H54 (cell line): ENCODE measurements at regions not wholly inside any gene's neighbourhood (a gene's known extent, or its start where the extent isn't known, plus 50 kb on each side); places are given as distances from the start of the nearest gene placed in this dataset.
"Not testable (repeated sequence)": the region's sequence is repeated elsewhere in the genome, so short reads cannot be mapped to it uniquely, and the experiment has no call there.

ENCODE experiments used
- DNase-seq: peaks from one replicate; pipeline ENCODE4 v3.0.0; 2011; ENCODE audit warnings: low spot score, mixed read lengths; ENCODE audit not compliant: insufficient read length
- FAIRE-seq: peaks from 3 replicates; lab custom pipeline; 2011; peaks lifted over from hg19 to GRCh38; lab: Jason Lieb, UNC
- POLR2A ChIP-seq: IDR thresholded peaks from 2 replicates; pipeline ENCODE4 v1.6.1; 2011; ENCODE audit warnings: low read depth, mild to moderate bottlenecking, low read length

GRCh38 chr10:109067031-109067430, 856.3 kb downstream of the XPNPEP1 start:
- TF ChIP-seq POLR2A = no peak
- no peak for FAIRE-seq
- DNase-seq = no peak

GRCh38 chr10:109065821-109066220, 857.5 kb downstream of the XPNPEP1 start:
- TF ChIP-seq POLR2A = no peak
- FAIRE-seq = no peak
- no peak for DNase-seq

DNA sequence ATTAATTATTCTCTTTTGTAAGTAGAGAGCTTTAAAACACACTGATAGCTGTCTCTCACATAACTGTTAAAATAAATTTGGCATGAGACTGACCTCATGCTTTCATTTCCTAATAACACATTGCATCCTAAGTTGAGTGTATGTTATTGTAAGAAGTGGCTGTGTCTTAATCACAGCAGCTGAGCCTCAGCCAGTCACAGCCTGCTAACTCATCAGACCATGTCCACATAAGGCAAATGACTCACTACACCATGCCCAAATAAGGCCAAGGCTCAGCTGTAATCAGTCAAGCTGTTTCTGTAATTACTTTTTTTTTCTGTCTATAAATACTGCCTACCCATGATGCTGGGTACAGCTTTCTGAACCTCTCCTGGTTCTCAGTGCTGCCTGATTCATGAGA, 860.9 kb downstream of the XPNPEP1 start:
- TF ChIP-seq POLR2A = no peak
- FAIRE-seq = no peak
- no peak for DNase-seq

DNA sequence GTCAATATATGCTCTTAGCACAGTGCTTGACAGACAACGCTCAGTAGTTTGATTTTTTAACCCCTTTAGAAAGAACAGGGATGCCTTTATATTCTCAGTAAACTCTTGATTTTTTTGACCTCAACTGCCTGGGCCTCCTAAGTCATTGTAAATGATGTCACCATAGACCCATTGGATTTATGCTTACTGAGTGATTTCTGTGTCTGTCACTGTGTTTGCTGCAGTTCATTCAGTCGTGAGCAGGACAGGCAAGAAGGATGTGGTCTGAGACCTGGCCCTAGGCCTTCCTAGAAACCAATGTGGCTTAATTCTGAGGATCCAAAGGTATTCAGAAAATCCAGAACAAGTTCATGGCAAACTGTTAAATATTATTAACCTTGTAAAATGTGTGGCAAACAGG, 868.1 kb downstream of the XPNPEP1 start:
- no peak for TF ChIP-seq POLR2A
- DNase-seq (no peak), FAIRE-seq (no peak)

DNA sequence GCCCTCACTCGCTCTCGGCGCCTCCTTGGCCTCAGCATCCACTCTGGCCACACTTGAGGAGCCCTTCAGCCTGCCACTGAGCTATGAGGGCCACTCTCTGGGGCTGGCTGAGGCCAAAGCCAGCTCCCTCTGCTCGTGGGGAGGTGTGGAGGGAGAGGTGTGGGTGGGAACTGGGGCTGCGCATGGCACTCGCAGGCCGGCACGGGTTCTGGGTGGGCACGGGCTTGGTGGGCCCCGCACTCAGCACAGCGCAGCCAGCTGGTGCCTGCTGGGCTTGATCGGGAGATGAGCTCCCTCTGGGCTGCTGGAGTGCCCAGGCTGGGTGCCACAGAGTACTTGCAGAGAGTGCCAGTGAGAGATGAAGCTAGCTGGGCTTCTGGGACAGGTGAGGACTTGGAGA, 875.5 kb downstream of the XPNPEP1 start:
- FAIRE-seq = no peak
- DNase-seq = no peak
- no peak for TF ChIP-seq POLR2A

DNA sequence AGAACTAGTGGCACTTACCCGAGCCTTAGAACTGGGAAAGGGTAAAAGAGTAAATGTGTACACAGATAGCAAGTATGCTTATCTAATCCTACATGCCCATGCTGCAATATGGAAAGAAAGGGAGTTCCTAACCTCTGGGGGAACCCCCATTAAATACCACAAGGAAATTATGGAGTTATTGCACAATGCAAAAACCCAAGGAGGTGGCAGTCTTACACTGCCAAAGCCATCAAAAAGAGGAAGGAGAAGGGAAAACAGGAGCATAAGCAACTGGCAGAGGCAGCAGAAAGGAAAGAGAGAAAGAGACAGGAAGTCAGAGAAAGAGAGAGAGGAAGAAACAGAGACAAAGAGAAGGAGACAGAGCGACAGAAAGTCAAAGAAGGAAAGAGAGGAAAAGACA, 876.9 kb downstream of the XPNPEP1 start:
- FAIRE-seq, DNase-seq: not testable (repeated sequence)

DNA sequence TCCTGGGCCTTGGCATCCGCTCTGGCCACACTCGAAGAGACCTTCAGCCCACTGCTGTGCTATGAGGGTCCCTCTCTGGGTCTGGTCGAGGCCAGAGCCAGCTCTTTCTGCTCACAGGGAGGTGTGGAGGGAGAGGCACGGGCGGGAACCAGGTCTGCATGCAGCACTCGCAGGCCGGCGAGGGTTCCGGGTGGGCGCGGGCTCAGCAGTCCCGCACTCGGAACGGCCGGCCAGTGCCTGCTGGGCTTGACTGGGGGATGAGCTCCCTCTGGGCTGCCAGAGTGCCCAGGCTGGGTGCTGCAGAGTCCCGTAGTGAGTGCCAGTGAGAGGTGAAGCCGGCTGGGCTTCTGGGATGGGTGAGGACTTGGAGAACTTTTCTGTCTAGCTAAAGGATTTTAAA, 882.7 kb downstream of the XPNPEP1 start:
- DNase-seq (no peak), FAIRE-seq (no peak)
- no peak for TF ChIP-seq POLR2A

DNA sequence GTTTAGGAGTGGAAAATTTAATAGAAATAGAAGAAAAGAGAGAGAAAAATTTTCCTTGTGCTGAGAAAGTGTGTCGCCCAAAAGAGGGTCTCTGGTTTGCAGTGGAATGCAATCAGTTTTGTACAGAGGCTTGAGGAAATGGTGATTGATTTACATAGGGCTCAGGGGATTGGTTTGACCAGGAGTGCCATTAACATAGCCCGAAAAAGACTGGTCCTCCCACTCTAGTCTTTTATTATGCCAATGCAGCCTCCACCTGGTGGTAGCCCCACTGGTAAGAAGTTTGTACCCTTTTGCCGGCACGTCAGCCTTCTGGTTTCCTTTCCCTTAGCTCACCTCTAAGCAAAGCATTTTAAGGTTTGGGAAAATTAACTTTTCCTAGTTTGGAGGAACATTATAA, 885.3 kb downstream of the XPNPEP1 start:
- FAIRE-seq (no peak), DNase-seq (no peak)
- no peak for TF ChIP-seq POLR2A

DNA sequence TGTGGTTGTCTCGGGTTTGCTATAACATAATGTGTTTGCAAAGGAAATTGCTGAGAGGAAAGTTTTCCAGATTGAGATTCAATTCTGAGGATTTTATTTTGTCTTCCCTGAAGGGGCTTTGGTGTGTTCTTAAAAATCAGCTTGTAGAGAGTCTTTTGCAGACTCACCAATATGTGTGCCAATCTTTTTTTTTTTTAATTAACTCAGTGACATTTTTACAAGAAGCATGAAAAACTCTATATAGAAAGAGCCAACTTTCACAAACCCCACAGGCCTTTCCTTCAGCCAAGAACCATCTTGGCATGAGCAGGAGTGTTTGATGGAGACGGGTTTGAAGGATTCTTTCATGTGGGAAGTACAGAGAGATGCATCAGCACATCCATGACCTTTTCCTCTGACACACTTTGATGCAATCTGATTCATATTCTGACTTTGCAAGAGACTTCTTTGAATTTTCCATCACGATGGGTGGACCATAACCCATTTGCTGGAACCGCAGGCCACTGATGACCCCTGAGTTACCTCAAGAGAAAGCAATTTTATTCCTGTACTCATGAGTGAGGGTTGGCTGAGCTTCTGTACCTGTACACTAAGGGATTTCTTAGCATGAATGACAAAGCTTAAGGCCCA, 892.6 kb downstream of the XPNPEP1 start:
- DNase-seq = no peak
- no peak for FAIRE-seq
- TF ChIP-seq POLR2A = no peak

DNA sequence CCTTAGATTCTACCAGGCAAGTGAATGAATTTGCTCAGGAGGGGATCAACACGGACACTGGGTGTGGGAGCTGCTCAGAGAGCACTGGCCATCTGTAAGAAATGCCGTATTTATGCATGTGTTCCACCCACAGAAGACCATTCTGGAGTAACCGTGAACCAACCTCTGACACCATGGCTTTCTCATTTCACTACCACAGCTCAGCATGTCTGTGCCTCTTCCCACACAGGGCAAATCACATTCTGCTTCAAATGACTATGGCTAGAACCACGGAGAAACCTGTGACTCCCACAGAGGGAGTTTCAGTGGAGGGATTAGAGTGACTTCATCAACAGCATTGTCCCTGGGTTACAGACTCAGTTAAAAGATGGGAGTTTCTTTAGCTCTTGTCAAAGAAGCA, 893.4 kb downstream of the XPNPEP1 start:
- FAIRE-seq (no peak), DNase-seq (no peak)
- TF ChIP-seq POLR2A = no peak

DNA sequence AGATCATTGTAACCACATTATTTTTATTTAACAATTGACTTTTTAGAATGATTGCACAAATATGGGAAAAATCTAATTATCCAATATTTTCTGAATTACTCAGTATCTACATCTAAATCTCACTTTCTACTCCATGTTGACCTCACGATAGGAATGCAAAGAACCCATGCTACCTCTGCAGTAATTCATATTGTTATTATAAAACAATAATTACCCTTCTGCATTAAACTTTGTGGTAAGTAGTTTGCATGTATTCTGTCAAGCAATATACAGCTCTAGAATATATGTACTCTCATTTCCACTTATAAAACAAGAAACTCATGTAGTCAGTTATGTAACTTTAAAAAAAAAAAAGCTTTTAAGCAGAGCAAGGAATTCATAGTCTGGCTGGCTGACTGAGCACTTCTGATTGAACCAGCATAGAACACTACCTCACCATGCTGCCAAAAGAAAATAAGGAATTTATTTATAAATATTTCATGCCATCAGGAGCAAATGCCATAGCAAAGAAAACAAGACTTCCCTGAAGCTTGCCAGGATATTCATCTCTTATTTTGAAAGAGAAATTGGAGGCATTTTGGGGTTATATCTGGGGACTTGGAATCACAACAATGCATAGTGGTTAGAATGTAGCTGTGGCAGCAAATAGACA, 895.7 kb downstream of the XPNPEP1 start:
- FAIRE-seq (no peak), DNase-seq (no peak)
- no peak for TF ChIP-seq POLR2A

DNA sequence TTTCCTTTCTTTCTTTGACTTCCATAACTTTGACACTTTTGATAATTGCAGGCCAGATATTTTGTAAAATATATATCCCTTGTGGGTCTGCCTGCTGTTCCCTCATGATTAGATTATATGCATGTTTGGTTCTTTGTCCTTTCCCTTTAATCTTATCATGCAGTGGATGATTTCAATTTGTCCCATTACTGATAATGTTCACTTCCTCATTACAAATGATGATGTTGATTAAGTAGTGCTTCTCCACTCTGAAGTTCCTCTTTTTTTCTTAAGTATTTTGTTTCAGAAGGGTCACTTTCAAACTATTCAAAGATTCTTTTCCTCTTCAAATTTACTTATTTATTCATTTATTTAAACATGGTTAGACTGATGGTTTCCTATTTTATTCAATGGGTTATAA, 898.1 kb downstream of the XPNPEP1 start:
- DNase-seq (no peak), FAIRE-seq (no peak)
- no peak for TF ChIP-seq POLR2A

- no peak for FAIRE-seq
- no peak for TF ChIP-seq POLR2A
- DNase-seq = no peak
Measured at GRCh38 chr10:109022417-109023049, 900.8 kb downstream of the XPNPEP1 start.

DNA sequence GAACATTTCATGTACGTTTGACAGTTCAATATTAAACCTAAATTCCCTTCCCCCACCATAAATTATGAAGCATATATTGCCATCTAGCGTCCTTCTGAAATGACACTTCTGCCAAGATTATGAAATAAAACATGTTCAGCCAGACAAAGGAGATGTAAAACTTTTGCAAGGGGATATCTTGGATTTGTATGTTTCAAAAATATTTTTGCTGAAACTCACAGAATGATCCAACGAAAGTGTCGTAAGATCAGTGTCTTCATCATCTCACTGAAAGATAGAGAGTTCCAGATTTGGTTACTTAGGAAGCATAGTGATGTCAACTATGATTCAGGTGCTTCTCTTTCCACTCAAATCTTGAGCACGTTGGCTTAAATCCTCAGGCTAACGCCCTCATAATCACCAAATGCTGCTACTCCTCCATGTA, 904.3 kb downstream of the XPNPEP1 start:
- DNase-seq (no peak), FAIRE-seq (no peak)
- TF ChIP-seq POLR2A = no peak

- TF ChIP-seq POLR2A = no peak
- DNase-seq (no peak), FAIRE-seq (no peak)
Measured at GRCh38 chr10:109007514-109007913, 915.8 kb downstream of the XPNPEP1 start.

- TF ChIP-seq POLR2A = no peak
- DNase-seq (no peak), FAIRE-seq (no peak)
Measured at GRCh38 chr10:108990441-108990840, 932.9 kb downstream of the XPNPEP1 start.
